Posterior vena cava (tissue), 2 donors: ENCODE measurements at regions not wholly inside any gene's neighbourhood (a gene's known extent, or its start where the extent isn't known, plus 50 kb on each side); places are given as distances from the start of the nearest gene placed in this dataset.

ENCODE experiments used
- DNase-seq: peaks from one replicate; pipeline ENCODE4 v3.0.0-alpha.2; 2020; ENCODE audit warnings: low spot score
- intact Hi-C, 2 donors: fragments of 100-400 bp; cut with DNase I; formaldehyde crosslinking; loops; one replicate each; pipeline versions ENCODE4 v1.14.1 to v1.14.2; 2022 to 2023
- donor health status: DM: yes; HTN: yes; CAD: no.
- donor health status: DM: yes; HTN: yes; CAD: no.

DNA sequence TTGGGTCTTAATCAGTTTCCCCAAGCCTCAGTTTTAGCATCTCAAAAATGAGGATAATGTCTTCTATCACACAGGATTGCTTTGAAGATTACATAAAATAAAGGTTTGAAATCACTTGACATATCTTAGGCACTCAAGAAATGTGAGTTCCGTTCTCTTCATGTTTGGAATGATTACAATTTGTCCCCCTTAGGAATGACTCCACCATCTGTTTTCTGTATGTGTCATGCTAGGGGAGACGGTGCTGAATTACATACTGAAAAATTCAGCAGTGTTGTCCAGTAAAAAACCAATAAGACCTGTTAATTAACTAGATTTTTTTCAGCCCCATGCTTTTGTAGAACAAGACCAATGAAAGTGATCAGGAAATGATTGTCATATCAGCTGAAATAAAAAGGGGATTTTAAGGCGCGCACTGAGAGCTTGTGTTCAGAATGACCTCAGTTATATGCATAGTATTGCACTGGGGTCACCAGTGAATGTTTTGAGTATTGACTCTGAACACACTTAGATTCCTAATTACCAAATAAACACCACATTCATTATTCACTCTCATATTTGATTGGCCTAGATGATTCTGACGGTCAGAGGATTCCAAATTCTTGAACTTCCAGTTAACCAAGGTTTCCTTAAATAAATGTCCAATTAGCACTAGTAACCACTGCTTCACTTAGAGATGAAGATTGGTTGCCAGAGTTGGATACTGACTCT is 114.5 kb upstream of the KCNK2 start:
- intact Hi-C loops = no loop called here
- DNase-seq = no peak

DNA sequence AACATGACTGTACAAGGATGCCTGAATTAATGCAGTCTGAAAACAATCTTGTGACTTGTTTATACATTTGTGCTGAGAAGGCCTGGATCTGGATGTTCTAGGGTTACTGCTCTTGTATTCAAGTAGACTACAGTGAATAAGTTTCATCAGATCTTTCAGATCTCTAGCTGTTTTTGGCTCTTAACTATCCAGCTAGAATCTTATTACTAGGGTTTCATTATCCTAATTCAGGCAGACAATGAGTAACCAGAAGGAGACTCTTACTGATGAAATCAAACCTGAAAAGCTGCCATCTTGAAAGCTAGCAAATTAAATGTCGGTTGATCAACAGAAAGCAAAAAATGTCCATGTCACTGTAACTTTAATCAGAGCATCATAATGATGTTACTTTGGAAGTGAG is 112.5 kb upstream of the KCNK2 start:
- intact Hi-C loops = no loop called here
- no peak for DNase-seq

DNA sequence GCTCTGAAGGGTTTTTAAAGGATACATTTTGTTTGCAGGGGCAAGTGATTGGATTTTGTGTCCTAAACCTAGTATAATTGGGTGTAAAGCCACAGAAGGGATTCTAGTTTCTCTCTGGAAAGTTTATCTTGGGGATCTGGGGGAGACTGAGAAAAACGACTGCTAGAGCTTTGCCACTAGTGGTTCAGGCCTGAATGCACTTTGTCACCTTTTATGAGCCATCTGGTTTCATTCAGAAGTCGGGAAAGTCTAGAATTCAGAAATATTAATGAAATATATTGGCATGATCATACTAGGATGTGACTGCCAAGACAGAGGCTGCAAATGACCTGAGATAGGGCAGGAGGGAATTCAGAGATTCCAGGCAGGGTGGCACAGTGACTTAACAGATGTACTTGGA is 111.5 kb upstream of the KCNK2 start:
- DNase-seq = no peak
- intact Hi-C loops = no loop called here

- intact Hi-C loops = no loop called here
- DNase-seq = no peak
Measured at GRCh38 chr1:214974002-214974401, 108.5 kb upstream of the KCNK2 start.

DNA sequence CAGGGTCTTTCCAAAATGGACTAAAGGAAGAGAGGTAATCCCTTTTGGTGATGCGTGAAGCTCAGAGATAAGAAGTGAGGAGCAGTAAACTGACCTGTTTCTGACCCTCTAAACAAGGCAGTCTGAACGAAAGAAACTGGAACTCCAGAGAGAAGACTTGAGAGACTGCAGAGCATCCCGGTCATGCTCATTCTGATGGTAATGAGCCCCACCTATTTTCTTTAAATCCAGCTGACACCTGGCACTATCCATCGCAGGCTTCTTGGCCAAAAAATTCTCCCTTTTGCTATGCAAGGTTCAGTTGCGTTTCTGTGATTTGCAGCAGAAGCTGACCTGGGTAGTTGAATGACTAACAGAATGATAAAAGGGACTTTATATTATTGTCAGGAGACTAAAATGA is 105.9 kb upstream of the KCNK2 start:
- no peak for DNase-seq
- intact Hi-C loops = no loop called here

DNA sequence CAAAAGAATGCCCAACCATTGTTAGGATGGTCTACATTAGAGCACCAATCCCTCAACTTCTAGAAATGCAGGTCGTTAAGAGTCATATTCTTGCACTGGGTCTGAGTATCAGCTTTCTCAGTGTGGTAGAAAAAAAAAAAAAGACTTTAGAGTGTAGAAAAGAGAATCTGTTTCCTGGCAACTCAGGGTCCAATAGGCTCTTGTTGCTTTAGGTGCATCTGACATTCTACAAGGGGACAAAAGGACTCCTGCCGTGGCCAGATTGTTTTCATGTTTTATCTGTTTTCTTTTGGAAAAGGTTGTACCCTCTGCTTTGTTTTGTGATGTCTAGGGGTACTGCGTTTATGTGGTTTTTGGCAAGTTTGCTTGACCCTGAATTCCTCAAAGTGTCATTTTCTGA is 105.4 kb upstream of the KCNK2 start:
- intact Hi-C loops = no loop called here

DNA sequence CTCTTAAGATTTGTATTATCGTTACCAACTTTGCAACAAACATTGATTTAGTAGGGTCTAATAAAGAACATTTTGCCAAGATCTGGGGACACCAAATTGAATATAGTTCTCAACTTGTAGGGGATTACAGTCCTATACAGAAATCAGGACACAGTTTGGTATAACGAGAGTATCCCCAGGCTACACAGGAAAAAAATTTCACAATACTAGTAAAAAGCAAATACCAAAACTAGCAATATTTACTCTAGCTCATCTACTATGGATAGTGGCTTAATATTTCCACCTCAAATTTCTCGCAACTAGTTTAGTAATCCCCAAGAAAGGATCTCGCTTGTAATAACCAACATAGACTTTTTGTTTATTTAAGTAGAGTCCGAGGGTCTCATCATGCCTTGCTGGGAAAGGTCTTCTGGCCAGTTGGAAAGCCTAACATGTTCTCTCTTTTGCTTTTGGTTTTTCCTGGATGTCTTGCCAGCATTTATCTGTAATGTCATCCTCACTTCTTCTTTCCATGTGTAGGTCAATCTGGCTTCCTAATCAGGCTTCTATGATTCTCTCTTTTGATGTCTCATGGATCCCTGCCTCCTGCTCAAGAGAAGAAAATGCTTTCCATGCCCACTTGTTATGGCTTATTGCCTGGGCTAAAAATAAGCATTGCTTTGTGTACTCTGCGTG is 104.7 kb upstream of the KCNK2 start:
- DNase-seq = no peak
- intact Hi-C loops = no loop called here

More for the DNA sequence above, 105.4 kb upstream of the KCNK2 start:
- no peak for DNase-seq

DNA sequence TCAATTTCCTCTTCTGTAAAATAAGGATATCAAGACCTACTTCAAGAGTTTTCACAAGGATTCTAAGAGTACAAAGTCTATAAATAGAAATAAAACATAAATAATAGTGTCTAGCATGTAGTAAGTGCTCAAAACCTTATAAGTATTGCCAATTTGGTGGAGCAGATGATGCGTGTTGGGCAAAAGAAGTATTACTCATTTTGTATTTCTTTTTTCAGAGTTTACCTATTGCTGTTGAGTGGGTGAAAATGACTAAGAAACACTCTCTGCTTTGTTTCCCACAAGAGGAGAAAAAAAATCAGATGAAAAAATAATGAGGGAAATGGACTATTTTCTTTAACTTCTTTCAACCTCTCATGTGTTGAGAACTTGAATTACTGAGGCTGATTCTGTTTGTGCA is 103.3 kb upstream of the KCNK2 start:
- no peak for DNase-seq
- intact Hi-C loops = no loop called here

DNA sequence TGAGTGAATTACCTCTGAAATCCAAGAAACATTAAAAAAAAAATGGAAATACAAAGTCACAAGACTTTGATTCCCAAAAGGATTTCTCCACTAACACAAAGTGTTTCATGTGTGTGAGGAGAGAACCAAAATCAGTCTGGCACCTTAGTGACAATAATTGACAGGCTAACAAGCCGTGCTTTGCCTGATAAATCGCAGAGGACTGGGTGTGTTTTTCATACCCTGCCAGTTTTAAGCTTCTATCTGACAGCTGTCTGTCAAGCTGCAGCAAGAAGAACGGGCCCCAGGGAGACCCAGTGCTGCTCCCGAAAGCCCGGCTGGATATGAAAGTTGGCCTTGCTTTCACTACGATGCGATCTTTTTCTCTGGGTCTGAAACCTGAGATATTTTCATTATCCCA is 101.6 kb upstream of the KCNK2 start:
- intact Hi-C loops = no loop called here
- DNase-seq = no peak

- intact Hi-C loops = no loop called here
- no peak for DNase-seq
Measured at GRCh38 chr1:214983126-214983869, 99.2 kb upstream of the KCNK2 start.

DNA sequence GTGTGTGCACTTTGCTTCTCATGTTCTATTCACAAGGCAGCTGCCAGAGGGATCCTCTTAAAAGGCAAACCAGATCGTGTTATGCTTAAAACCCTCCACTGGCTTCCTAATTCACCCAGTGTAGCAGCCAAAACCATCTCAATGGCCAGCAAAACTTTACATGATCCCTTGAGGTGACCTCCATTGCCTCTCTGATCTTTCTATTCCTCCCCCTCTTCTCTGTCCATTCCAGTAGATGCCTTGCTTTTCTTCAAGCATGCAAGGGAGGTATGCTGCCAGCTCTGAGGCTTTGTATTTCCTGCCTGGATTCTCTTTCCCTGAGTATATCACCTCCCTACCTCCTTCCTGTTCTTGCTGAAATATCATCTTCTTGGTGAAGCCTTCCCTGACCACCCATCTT is 93.2 kb upstream of the KCNK2 start:
- intact Hi-C loops = no loop called here
- no peak for DNase-seq

- DNase-seq = no peak
- intact Hi-C loops = no loop called here
Measured at GRCh38 chr1:214990619-214991018, 91.9 kb upstream of the KCNK2 start.

DNA sequence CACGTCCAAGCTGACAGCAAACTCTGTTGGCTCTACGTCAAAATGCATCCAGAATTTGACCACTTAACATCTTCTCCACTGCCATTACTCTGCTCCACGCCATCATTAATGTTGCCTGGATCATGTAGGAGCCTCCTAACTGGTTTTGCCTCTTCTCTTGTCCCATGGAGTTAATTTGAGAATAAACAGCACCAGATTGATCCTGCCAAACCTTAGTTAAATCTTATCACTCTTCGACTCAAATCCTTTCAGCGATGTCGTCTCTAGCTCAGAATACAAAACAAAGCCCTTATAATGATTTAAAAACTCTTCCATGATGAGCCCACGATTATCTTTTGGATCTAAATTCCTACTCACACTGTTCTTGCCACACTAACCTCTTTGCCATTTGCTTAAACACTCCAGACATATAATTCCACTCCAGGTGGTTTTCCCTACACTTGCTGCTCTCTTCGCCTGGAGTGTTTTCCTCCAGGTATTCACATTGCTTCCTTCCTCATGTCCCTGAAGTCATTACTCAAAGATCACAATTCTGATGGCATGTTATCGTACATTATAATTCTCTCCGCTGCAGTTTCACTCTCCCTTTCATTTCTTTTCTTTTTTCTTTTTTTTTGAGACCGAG is 90.7 kb upstream of the KCNK2 start:
- intact Hi-C loops = no loop called here

DNA sequence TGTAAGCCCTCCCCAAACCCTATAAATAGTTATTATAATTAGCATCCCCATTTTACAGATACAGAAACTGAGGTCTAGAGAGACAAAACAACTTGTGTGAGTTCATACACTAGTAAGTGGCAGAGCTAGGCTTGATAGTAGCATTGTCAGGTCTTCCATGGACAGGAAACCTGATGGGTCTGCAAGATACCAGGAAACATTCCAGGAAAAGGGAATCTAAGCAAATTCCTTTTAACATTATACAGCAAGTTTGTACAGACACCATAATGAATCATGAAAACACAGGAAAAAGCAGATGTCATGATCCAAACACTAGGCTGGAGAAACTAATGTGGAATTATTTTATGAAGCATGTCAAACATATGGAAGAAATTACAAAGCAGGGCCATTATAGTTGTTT is 89.1 kb upstream of the KCNK2 start:
- DNase-seq = no peak
- intact Hi-C loops = no loop called here

More for the DNA sequence above, 90.7 kb upstream of the KCNK2 start:
- DNase-seq = no peak

- no peak for DNase-seq
- intact Hi-C loops = no loop called here
Measured at GRCh38 chr1:214997685-214998084, 84.9 kb upstream of the KCNK2 start.

- intact Hi-C loops = loop anchor here in 1 of 2 donors (2.0 kb wide), 1 partner anchor 77 kb away; no protein-coding TSS in a partner anchor
- no peak for DNase-seq
Measured at GRCh38 chr1:215001419-215002021, 81.0 kb upstream of the KCNK2 start.

- intact Hi-C loops = loop anchor here in 1 of 2 donors (2.0 kb wide), 1 partner anchor 76 kb away; no protein-coding TSS in a partner anchor
Measured at GRCh38 chr1:215002471-215002870, 80.1 kb upstream of the KCNK2 start.

GRCh38 chr1:215003686-215004085 is 78.9 kb upstream of the KCNK2 start:
- intact Hi-C loops = loop anchor here in 1 of 2 donors (2.0 kb wide), 1 partner anchor 75 kb away; no protein-coding TSS in a partner anchor
- DNase-seq = no peak

More at GRCh38 chr1:215002471-215002870, 80.1 kb upstream of the KCNK2 start:
- DNase-seq = no peak

DNA sequence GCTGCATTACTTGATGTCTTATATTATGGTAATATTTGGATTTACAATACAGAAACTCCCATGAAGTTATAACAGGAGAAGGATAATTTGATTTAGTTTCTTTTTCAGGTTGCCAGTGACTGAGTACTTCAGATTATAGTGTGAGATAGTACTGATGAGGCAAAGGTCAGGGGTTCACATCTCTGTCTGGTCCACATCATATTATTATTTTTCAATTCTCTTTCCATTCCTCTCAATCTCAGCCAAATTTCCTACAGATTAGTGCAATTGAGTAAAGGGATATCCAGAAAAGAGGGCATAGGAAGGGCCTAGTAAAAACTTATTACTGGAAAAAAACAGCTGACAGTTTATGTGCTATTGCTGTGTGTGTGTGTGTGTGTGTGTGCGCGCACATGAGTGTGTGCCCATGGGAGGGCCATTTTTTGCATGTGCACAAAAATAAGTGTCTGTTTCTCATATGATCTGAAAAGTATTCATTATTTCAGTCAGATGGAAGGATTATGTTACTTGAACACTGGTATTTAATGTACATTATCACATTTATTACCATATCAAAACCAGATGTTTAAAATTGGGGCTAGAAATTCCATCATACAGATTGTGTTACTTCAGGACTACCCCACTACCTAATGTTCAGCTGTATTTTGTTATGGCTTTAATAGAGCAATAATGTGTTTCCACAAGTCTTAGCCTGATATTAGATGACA is 78.3 kb upstream of the KCNK2 start:
- no peak for DNase-seq
- intact Hi-C loops = no loop called here
